ENCODE measurements at regions not wholly inside any gene's neighbourhood (a gene's known extent, or its start where the extent isn't known, plus 50 kb on each side); places are given as distances from the start of the nearest gene placed in this dataset.
A peak's percentile ranks its signal among the peaks of the same experiment; 100 is the strongest.

DNA sequence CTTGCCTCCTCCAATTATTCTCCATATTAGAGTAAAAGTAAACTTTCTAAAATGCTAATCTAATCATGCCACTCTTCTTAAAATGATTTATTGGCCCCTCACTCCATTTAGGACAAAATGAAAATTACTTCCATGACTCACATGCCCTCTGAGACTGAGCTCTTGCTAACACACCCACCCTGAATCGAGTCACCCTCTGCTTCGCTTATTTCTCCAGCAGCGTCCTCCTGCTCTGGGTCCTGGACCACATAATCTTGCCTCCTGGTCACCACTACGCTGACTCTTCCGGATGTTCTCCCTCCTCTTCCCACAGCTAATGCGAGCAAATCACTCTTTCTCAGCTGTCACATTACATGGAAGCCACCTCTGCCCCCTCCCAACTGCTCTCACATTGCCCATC, 384.0 kb upstream of the FZD8 start:
- Histone ChIP-seq H2BK15ac (ENCODE audit: low read depth, low read length) (no peak overlapping the region), H4K8ac (ENCODE audit: low read depth in 2 of 2, low read length in 2 of 2) (no peak overlapping the region), H2BK20ac (ENCODE audit: low read depth, low read length) (no peak overlapping the region), H3K4me3 (ENCODE audit: insufficient read depth, low read depth, low read length) (no peak overlapping the region), H3K36me3 (ENCODE audit: control insufficient read depth, insufficient read depth, low read length) (no peaks in the 10 kb centered on the region), H2BK120ac (ENCODE audit: low read depth, low read length) (no peak overlapping the region), H3K79me1 (ENCODE audit: low read depth in 1 of 2, low read length in 2 of 2) (no peaks in the 10 kb centered on the region), H3K56ac (ENCODE audit: extremely low read depth, insufficient read depth, low read length) (no peak overlapping the region), H4K20me1 (ENCODE audit: insufficient read depth, low read length) (no peaks in the 10 kb centered on the region), H3K4ac (ENCODE audit: low read depth, low read length) (no peak overlapping the region), H3K27ac (ENCODE audit: insufficient read depth, low read length) (no peak overlapping the region), H3K18ac (ENCODE audit: low read depth, low read length) (no peak overlapping the region), H3K9me3 (ENCODE audit: control insufficient read depth, insufficient read depth, low read length) (no peaks in the 10 kb centered on the region), H4K91ac (ENCODE audit: insufficient read depth, low read depth, low read length) (no peak overlapping the region), H2BK5ac (ENCODE audit: low read depth, low read length, poor library complexity, severe bottlenecking) (no peak overlapping the region), H3K23ac (ENCODE audit: low read depth, low read length) (no peak overlapping the region), H2AK9ac (replicated peaks; ENCODE audit: low read depth, low read length, poor library complexity) (no peak overlapping the region), H2AFZ (replicated peaks; ENCODE audit: low read length, poor library complexity) (no peak overlapping the region), H3K14ac (replicated peaks; ENCODE audit: low read depth, low read length) (no peak overlapping the region), H2AK5ac (ENCODE audit: low read depth, low read length) (0 out of 2 replicates have a peak overlapping the region, but pooled peaks have one; percentile 9), H3K27me3 (ENCODE audit: control insufficient read depth, insufficient read depth, low read length) (peaks cover 2% of the 10 kb centered on the region), H3K9me1 (ENCODE audit: insufficient read depth, low read length) (peaks cover 6% of the 10 kb centered on the region; the same call in 1 of the 2 replicates), H3K4me1 (ENCODE audit: control insufficient read depth, insufficient read depth, low read length) (no peaks in the 10 kb centered on the region; the same call in 1 of the 2 replicates), H3K9ac (ENCODE audit: low read depth, low read length) (no peak overlapping the region), H4K5ac (ENCODE audit: low read depth, low read length) (no peak overlapping the region), H3K4me2 (ENCODE audit: low read depth, low read length) (no peak overlapping the region)
- in situ Hi-C loops (cut with MboI; ENCODE audit: low sequenced_read_pairs) (no loop called here), intact Hi-C loops (cut with micrococcal nuclease) (no loop called here), dilution Hi-C loops (cut with HindIII; ENCODE audit: low sequenced_read_pairs, unreplicated experiment) (no loop called here)
- CTCF ChIA-PET = no interaction called here
- WGBS, 2 experiments (ENCODE audit: extremely low coverage in 2 of 2, insufficient read length in 1 of 2) = 68% methylated on average over 3 of the region's 6 CpGs; no CpG with 5 or more reads in 1 of the 2 experiments
- TF ChIP-seq, protein P1, sequence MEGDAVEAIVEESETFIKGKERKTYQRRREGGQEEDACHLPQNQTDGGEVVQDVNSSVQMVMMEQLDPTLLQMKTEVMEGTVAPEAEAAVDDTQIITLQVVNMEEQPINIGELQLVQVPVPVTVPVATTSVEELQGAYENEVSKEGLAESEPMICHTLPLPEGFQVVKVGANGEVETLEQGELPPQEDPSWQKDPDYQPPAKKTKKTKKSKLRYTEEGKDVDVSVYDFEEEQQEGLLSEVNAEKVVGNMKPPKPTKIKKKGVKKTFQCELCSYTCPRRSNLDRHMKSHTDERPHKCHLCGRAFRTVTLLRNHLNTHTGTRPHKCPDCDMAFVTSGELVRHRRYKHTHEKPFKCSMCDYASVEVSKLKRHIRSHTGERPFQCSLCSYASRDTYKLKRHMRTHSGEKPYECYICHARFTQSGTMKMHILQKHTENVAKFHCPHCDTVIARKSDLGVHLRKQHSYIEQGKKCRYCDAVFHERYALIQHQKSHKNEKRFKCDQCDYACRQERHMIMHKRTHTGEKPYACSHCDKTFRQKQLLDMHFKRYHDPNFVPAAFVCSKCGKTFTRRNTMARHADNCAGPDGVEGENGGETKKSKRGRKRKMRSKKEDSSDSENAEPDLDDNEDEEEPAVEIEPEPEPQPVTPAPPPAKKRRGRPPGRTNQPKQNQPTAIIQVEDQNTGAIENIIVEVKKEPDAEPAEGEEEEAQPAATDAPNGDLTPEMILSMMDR (conservative IDR thresholded peaks at IDR 0.05; ENCODE audit: low read depth, low read length) = no peak
- TF ChIP-seq SMC3 (IDR thresholded peaks at IDR 0.05; ENCODE audit: low read depth, low read length) = no peak
- POLR2A ChIA-PET (ENCODE audit: unreplicated experiment) = no interaction called here
- ATAC-seq (ENCODE audit: low read depth) = no peak
- DNase-seq = peak; percentile 22
- no TSS peak for BruUV-seq (replicated peaks)

Data from IMR-90 (cell line).